ENCODE measurements at regions not wholly inside any gene's neighbourhood (a gene's known extent, or its start where the extent isn't known, plus 50 kb on each side); places are given as distances from the start of the nearest gene placed in this dataset.

DNA sequence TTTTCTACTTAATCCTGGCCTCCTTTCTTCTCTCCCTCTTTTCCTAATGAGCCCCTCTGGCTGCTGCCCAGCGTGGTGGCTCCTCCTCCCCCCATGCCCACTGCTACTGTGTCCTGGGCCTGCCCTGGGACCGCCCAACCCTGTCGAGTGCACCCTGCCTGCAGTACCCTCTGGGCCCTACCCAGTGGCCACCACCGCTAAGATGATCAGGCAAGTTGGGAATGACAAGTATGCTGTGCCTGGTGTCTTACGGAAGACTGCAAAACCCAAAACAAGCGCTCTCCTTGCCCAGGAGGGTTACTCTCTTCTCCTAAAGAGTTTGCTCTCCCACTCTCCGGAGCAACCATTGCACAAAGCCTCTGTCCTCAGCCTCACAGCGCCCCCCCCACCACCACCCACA lies 273.7 kb downstream of the SYK start:
- CTCF ChIA-PET (ENCODE audit: partially characterized antibody) = no interaction called here
- H3K4me3 Mint-ChIP-seq = no peak overlapping the region
- no peak overlapping the region for H3K27ac ChIP-seq (ENCODE audit: low read depth, low read length)

DNA sequence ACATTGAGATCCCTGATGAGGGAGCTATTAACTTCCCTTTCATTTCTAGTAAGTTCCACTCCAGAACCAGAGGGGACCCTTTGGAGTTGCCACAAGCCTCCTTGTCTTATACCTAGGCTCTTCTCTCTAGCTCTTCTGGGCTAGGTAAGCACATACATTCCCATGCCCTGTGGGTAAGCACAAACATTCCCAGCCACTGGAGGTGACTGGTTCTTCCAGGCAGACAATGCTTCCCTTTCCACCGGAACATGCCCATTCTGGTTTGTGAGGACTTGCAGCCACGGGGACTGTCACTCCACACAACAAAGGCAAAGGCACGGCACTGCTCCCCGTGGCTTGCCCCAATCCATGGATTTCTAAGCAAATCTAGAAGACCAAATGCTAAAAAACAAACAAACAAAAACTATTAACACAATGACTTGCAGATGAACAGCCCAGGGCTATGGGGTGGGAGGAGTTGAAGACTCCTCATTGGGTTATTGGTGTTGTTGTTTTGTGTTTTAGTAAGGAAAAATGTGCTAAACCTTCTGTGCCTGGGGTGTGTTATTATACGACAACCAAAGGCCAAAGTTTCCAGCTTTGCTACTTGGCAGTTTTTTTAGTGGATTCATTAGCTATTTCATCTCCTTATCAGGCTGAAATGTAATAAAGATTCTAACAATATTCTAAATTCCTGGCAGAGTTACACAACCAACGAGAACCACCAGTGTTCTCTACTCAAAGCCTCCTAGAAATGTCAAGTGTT lies 276.2 kb downstream of the SYK start:
- DNase-seq = no peak
- Histone ChIP-seq H3K4me1 (ENCODE audit: insufficient read depth, low read length) (no peaks in the 10 kb centered on the region), H3K27me3 (ENCODE audit: insufficient read depth, low read length) (no peaks in the 10 kb centered on the region), H3K4me3 (ENCODE audit: low read length in 2 of 2) (no peak overlapping the region), H3K27ac (ENCODE audit: low read depth, low read length) (no peak overlapping the region), H3K9me3 (ENCODE audit: control insufficient read depth in 1 of 2, low read length in 2 of 2) (no peaks in the 10 kb centered on the region), H3K36me3 (ENCODE audit: insufficient read depth, low read length) (no peaks in the 10 kb centered on the region)
- H3K4me3 Mint-ChIP-seq = no peak overlapping the region
- no peaks in the 10 kb centered on the region for H3K9me3 Mint-ChIP-seq
- H3K27ac Mint-ChIP-seq = no peak overlapping the region
- H3K27me3 Mint-ChIP-seq = no peaks in the 10 kb centered on the region
- H3K4me1 Mint-ChIP-seq = no peaks in the 10 kb centered on the region
- intact Hi-C loops (cut with micrococcal nuclease) = no loop called here
- CTCF ChIA-PET (ENCODE audit: partially characterized antibody) = no interaction called here
- no peaks in the 10 kb centered on the region for H3K36me3 Mint-ChIP-seq
- POLR2A ChIA-PET (ENCODE audit: partially characterized antibody) = no interaction called here

More for the DNA sequence above, 273.7 kb downstream of the SYK start:
- Histone ChIP-seq H3K36me3 (ENCODE audit: insufficient read depth, low read length) (no peaks in the 10 kb centered on the region), H3K27me3 (ENCODE audit: insufficient read depth, low read length) (no peaks in the 10 kb centered on the region), H3K9me3 (ENCODE audit: control insufficient read depth in 1 of 2, low read length in 2 of 2) (no peaks in the 10 kb centered on the region), H3K4me1 (ENCODE audit: insufficient read depth, low read length) (peaks cover 9% of the 10 kb centered on the region), H3K4me3 (ENCODE audit: low read length in 2 of 2) (no peak overlapping the region)
- H3K27me3 Mint-ChIP-seq = no peaks in the 10 kb centered on the region
- H3K4me1 Mint-ChIP-seq = peaks cover 3 to 10% (median 7%) of the 10 kb centered on the region in 4 donors
- peak overlapping the region in 1 of 7 donors; percentile 68 for H3K27ac Mint-ChIP-seq
- POLR2A ChIA-PET (ENCODE audit: partially characterized antibody) = no interaction called here
- no peak for DNase-seq
- H3K36me3 Mint-ChIP-seq = no peaks in the 10 kb centered on the region
- intact Hi-C loops (cut with micrococcal nuclease) = no loop called here
- H3K9me3 Mint-ChIP-seq = no peaks in the 10 kb centered on the region

DNA sequence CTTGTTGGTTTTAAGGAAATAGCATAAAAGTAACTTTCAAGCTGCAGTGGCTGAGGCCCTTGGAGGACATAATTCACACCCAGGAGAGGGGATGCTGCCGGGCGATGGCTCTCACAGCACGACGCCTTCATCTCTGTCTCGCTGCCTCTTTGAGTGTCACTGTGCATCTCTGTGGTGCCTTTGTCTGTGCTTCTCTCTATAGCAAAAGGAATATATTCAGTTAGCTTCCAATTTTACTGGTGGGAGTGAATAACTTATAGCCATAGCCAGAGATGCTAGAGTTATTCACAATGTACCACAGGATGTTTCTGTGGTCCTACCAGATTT lies 276.7 kb downstream of the SYK start:
- no peak for DNase-seq
- H3K9me3 ChIP-seq (ENCODE audit: control insufficient read depth in 1 of 2, low read length in 2 of 2) = no peaks in the 10 kb centered on the region
- Mint-ChIP-seq H3K4me1 (no peaks in the 10 kb centered on the region), H3K27me3 (no peaks in the 10 kb centered on the region), H3K36me3 (no peaks in the 10 kb centered on the region), H3K27ac (peak overlapping the region in 2 of 7 donors; percentile 6 to 24), H3K4me3 (no peak overlapping the region), H3K9me3 (no peaks in the 10 kb centered on the region)
- no peak overlapping the region for H3K27ac ChIP-seq (ENCODE audit: low read depth, low read length)
- H3K4me3 ChIP-seq (ENCODE audit: low read length in 2 of 2) = no peak overlapping the region
- intact Hi-C loops (cut with micrococcal nuclease) = no loop called here
- ChIA-PET POLR2A (ENCODE audit: partially characterized antibody) (no interaction called here), CTCF (ENCODE audit: partially characterized antibody) (no interaction called here)
- no peaks in the 10 kb centered on the region for H3K36me3 ChIP-seq (ENCODE audit: insufficient read depth, low read length)
- H3K4me1 ChIP-seq (ENCODE audit: insufficient read depth, low read length) = no peaks in the 10 kb centered on the region
- H3K27me3 ChIP-seq (ENCODE audit: insufficient read depth, low read length) = no peaks in the 10 kb centered on the region

DNA sequence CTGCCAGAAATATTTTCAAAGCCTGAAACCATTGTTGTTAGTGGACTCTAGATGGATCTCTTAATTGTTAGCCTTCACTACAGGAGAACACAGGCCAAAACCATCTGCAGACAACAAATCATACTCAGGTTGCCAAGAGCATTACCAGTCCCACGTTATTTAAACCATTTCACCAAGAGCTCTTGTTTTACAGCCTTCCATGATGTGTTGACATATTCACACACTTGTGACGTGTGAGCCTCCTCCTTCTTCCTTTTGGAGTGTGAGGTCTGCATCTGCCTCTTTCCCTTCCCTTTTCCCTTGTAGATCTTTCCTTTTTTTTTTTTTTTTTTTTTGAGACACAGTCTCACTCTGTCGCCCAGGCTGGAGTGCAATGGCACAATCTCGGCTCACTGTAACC lies 279.0 kb downstream of the AUH start:
- Mint-ChIP-seq H3K36me3 (no peaks in the 10 kb centered on the region), H3K9me3 (no peaks in the 10 kb centered on the region), H3K4me1 (no peaks in the 10 kb centered on the region), H3K27ac (no peak overlapping the region), H3K4me3 (no peak overlapping the region), H3K27me3 (peaks cover 0 to 2% of the 10 kb centered on the region in 2 donors)
- intact Hi-C loops (cut with micrococcal nuclease) = no loop called here
- H3K4me3 ChIP-seq (ENCODE audit: low read length in 2 of 2) = no peak overlapping the region
- no peaks in the 10 kb centered on the region for H3K4me1 ChIP-seq (ENCODE audit: insufficient read depth, low read length)
- no peaks in the 10 kb centered on the region for H3K27me3 ChIP-seq (ENCODE audit: insufficient read depth, low read length)
- ChIA-PET POLR2A (ENCODE audit: partially characterized antibody) (no interaction called here), CTCF (ENCODE audit: partially characterized antibody) (no interaction called here)
- DNase-seq = no peak
- H3K36me3 ChIP-seq (ENCODE audit: insufficient read depth, low read length) = no peaks in the 10 kb centered on the region
- no peaks in the 10 kb centered on the region for H3K9me3 ChIP-seq (ENCODE audit: control insufficient read depth in 1 of 2, low read length in 2 of 2)
- H3K27ac ChIP-seq (ENCODE audit: low read depth, low read length) = no peak overlapping the region

DNA sequence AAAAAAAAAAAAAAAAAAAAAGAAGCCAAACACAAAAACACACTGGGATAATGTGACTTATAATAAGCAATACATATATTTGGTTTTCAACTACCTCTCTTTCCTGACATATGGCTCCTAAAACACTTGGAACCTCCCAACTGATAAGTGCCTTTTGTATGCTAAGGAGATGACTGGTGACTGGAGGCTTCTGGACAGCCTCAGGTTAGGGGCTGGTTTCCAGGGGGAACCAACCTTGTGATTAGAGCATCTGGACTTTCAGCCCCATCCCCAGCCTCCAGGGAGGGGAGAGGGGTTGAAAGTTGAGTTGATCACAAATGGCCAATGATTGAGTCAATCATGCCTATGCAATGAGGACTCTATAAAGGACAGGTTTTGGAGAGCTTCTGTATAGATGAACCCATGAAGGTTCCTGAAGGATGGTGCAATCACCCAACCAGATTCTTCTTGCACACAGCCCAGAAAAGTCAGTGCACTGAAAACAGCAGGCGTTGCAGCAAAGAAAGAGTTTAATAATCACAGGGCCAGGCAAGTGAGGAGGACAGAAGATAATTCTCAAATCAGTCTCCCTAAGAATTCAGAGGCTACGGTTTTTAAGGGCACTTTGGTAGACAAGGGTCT lies 276.7 kb downstream of the AUH start:
- Mint-ChIP-seq H3K4me1 (no peaks in the 10 kb centered on the region), H3K36me3 (no peaks in the 10 kb centered on the region), H3K27me3 (peaks cover 0 to 2% of the 10 kb centered on the region in 2 donors), H3K27ac (no peak overlapping the region), H3K9me3 (no peaks in the 10 kb centered on the region), H3K4me3 (no peak overlapping the region)
- no peak for DNase-seq
- Histone ChIP-seq H3K27ac (ENCODE audit: low read depth, low read length) (no peak overlapping the region), H3K9me3 (ENCODE audit: control insufficient read depth in 1 of 2, low read length in 2 of 2) (no peaks in the 10 kb centered on the region), H3K27me3 (ENCODE audit: insufficient read depth, low read length) (no peaks in the 10 kb centered on the region), H3K4me1 (ENCODE audit: insufficient read depth, low read length) (no peaks in the 10 kb centered on the region), H3K4me3 (ENCODE audit: low read length in 2 of 2) (no peak overlapping the region), H3K36me3 (ENCODE audit: insufficient read depth, low read length) (no peaks in the 10 kb centered on the region)
- intact Hi-C loops (cut with micrococcal nuclease) = no loop called here
- CTCF ChIA-PET (ENCODE audit: partially characterized antibody) = no interaction called here
- POLR2A ChIA-PET (ENCODE audit: partially characterized antibody) = no interaction called here

DNA sequence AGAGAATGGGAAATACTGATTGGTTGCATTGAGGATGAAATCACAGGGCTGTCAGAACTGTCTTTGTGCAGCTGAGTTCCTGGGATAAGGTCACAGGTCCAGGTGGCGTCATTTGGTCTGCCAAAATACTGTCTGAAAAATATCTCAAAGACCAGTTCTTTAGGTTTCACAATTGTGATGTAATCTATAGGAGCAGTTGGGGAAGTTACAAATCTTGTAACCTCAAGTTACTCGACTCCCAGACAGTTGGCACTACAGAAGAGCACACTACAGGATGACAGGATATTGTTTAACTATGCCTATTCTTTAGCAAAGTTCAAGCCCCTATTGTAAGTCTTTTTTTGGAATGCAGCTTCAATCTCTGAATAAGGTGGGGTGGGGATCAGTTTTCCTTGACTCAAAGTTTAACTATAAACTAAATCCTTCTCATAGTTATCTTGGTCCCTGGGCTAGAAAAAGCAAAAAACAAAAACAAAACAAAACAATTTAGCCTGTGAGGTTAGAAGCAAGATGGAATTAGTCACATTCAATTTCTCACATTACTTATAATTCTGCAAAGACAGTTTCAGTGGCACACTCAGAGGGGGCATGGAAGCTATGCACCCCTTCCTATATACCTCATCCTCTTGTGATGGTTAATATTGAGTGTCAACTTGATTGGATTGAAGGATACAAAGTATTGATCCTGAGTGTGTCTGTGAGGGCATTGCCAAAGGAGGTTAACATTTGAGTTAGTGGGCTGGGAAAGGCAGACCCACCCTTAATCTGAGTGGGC lies 276.0 kb downstream of the AUH start:
- H3K4me1 ChIP-seq (ENCODE audit: insufficient read depth, low read length) = no peaks in the 10 kb centered on the region
- H3K4me3 ChIP-seq (ENCODE audit: low read length in 2 of 2) = no peak overlapping the region
- ChIA-PET CTCF (ENCODE audit: partially characterized antibody) (no interaction called here), POLR2A (ENCODE audit: partially characterized antibody) (no interaction called here)
- Mint-ChIP-seq H3K4me1 (no peaks in the 10 kb centered on the region), H3K9me3 (no peaks in the 10 kb centered on the region), H3K27me3 (peaks cover 0 to 2% of the 10 kb centered on the region in 2 donors), H3K4me3 (no peak overlapping the region), H3K36me3 (no peaks in the 10 kb centered on the region), H3K27ac (no peak overlapping the region)
- no peaks in the 10 kb centered on the region for H3K9me3 ChIP-seq (ENCODE audit: control insufficient read depth in 1 of 2, low read length in 2 of 2)
- no peaks in the 10 kb centered on the region for H3K36me3 ChIP-seq (ENCODE audit: insufficient read depth, low read length)
- no peak for DNase-seq
- no peak overlapping the region for H3K27ac ChIP-seq (ENCODE audit: low read depth, low read length)
- intact Hi-C loops (cut with micrococcal nuclease) = no loop called here
- H3K27me3 ChIP-seq (ENCODE audit: insufficient read depth, low read length) = no peaks in the 10 kb centered on the region

DNA sequence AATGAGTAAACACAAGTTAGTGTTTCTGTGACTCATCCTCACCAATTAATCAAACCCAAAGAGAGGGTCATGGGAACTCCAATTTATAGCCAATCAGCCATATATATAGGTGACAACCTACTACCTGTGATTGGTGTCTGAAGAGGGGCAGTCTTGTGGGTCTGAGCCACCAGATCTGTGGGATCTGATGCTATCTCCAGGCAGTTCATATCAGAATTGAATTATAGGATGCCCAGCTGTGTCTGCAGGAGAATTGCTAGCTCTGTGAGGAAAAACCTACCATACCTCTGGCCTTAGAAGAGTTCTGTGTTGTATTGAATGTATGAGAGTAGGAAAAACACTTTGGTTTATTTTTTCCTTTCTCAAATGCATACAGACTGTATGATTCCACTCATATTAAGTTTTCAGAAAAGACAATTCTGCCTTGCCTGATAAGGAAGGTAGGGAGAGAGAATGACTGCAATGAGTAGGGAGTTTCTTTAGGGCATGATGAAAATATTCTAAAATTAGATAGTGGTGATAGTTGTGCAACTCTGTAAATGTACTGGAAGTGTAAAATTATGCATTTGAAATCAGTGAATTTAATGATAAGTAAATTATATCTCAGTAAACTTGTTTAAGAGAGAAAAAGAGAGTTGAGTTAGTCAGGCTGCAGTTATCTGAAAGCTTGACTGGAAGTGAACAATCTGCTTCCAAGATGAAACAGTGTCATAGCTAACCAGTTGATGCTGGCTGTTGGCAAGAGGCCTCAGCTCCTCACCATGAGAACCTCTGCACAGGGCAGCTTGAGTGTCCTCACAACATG lies 274.9 kb downstream of the AUH start:
- DNase-seq = no peak
- Histone ChIP-seq H3K36me3 (ENCODE audit: insufficient read depth, low read length) (no peaks in the 10 kb centered on the region), H3K4me3 (ENCODE audit: low read length in 2 of 2) (no peak overlapping the region), H3K27me3 (ENCODE audit: insufficient read depth, low read length) (no peaks in the 10 kb centered on the region), H3K27ac (ENCODE audit: low read depth, low read length) (no peak overlapping the region), H3K4me1 (ENCODE audit: insufficient read depth, low read length) (no peaks in the 10 kb centered on the region), H3K9me3 (ENCODE audit: control insufficient read depth in 1 of 2, low read length in 2 of 2) (no peaks in the 10 kb centered on the region)
- H3K4me3 Mint-ChIP-seq = no peak overlapping the region
- H3K27ac Mint-ChIP-seq = no peak overlapping the region
- CTCF ChIA-PET (ENCODE audit: partially characterized antibody) = interaction anchor here (1.7 kb wide), 1 partner anchor 12 kb away, joined by 4 read pairs; no protein-coding TSS in a partner anchor
- POLR2A ChIA-PET (ENCODE audit: partially characterized antibody) = no interaction called here
- H3K36me3 Mint-ChIP-seq = no peaks in the 10 kb centered on the region
- H3K27me3 Mint-ChIP-seq = peaks cover 0 to 2% of the 10 kb centered on the region in 2 donors
- no peaks in the 10 kb centered on the region for H3K4me1 Mint-ChIP-seq
- intact Hi-C loops (cut with micrococcal nuclease) = no loop called here
- H3K9me3 Mint-ChIP-seq = no peaks in the 10 kb centered on the region
